Stimulated activated naive CD4-positive, alpha-beta T cell treated with Interleukin-2 at 50 U/mL for 16 hours (primary cell): ENCODE measurements at regions not wholly inside any gene's neighbourhood (a gene's known extent, or its start where the extent isn't known, plus 50 kb on each side); places are given as distances from the start of the nearest gene placed in this dataset.
"Not testable (repeated sequence)": the region's sequence is repeated elsewhere in the genome, so short reads cannot be mapped to it uniquely, and the experiment has no call there.

Experiments
- DNase-seq: peaks from one replicate; lab custom pipeline; 2025; lab: John Stamatoyannopoulos, UW

GRCh38 chr4:84019626-84020025 lies 479.5 kb downstream of the NKX6-1 start:
- no peak for DNase-seq

- no peak for DNase-seq
These were observed 467.1 kb downstream of the GPAT3 start for GRCh38 chr4:84003046-84003445.

GRCh38 chr4:84001876-84002569 lies 466.1 kb downstream of the GPAT3 start:
- DNase-seq: no peak

- DNase-seq: no peak
These were observed 460.3 kb downstream of the GPAT3 start for GRCh38 chr4:83996254-83996653.

- DNase-seq: no peak
These were observed 457.9 kb downstream of the GPAT3 start for GRCh38 chr4:83993774-83994173.

- no peak for DNase-seq
These were observed 453.9 kb downstream of the GPAT3 start for GRCh38 chr4:83989835-83990234.

- DNase-seq: no peak
These were observed 445.2 kb downstream of the GPAT3 start for GRCh38 chr4:83981156-83981555.

GRCh38 chr4:83979773-83980172 lies 443.9 kb downstream of the GPAT3 start:
- no peak for DNase-seq

GRCh38 chr4:83974111-83974780 lies 438.3 kb downstream of the GPAT3 start:
- DNase-seq: no peak

GRCh38 chr4:83964996-83965541 lies 429.2 kb downstream of the GPAT3 start:
- no peak for DNase-seq

GRCh38 chr4:83962492-83962891 lies 426.6 kb downstream of the GPAT3 start:
- no peak for DNase-seq

- DNase-seq: no peak
These were observed 425.7 kb downstream of the GPAT3 start for GRCh38 chr4:83961575-83961974.

- DNase-seq: no peak
These were observed 423.3 kb downstream of the GPAT3 start for GRCh38 chr4:83959160-83959559.

- DNase-seq: no peak
These were observed 411.9 kb downstream of the GPAT3 start for GRCh38 chr4:83947830-83948193.

- no peak for DNase-seq
These were observed 411.4 kb downstream of the GPAT3 start for GRCh38 chr4:83947125-83947829.

- not testable (repeated sequence) for DNase-seq
These were observed 407.8 kb downstream of the GPAT3 start for GRCh38 chr4:83943691-83944090.

- DNase-seq: no peak
These were observed 397.0 kb downstream of the GPAT3 start for GRCh38 chr4:83932750-83933391.

GRCh38 chr4:83931659-83932438 lies 395.9 kb downstream of the GPAT3 start:
- DNase-seq: no peak

GRCh38 chr4:83929550-83929949 lies 393.6 kb downstream of the GPAT3 start:
- no peak for DNase-seq

- no peak for DNase-seq
These were observed 391.0 kb downstream of the GPAT3 start for GRCh38 chr4:83926950-83927349.

GRCh38 chr4:83923341-83923740 lies 387.4 kb downstream of the GPAT3 start:
- no peak for DNase-seq

GRCh38 chr4:83922402-83922801 lies 386.5 kb downstream of the GPAT3 start:
- DNase-seq: no peak
